SU-DHL-6 (cell line): ENCODE measurements at regions not wholly inside any gene's neighbourhood (a gene's known extent, or its start where the extent isn't known, plus 50 kb on each side); places are given as distances from the start of the nearest gene placed in this dataset.
"Not testable (repeated sequence)": the region's sequence is repeated elsewhere in the genome, so short reads cannot be mapped to it uniquely, and the experiment has no call there.

Source experiments
- H2AFZ ChIP-seq: fragments of 200-600 bp; sonication (generic); 2 replicates; pipeline ENCODE4 v1.6.1; 2014; ENCODE audit warnings: low read depth, mild to moderate bottlenecking, moderate library complexity, mixed read lengths, antibody characterized with exemption, low read length; ENCODE audit not compliant: severe bottlenecking
- H3F3A ChIP-seq: fragments of 200-600 bp; shearing (Covaris generic); 2 replicates; pipeline ENCODE4 v1.6.0; 2016; ENCODE audit warnings: antibody characterized with exemption, mild to moderate bottlenecking; ENCODE audit not compliant: insufficient read depth
- H3K27ac ChIP-seq: fragments of 200-600 bp; sonication (generic); 2 replicates; pipeline ENCODE4 v1.5.1; 2016; ENCODE audit warnings: low read depth, mild to moderate bottlenecking, low read length, moderate library complexity, mixed read lengths
- H3K27me3 ChIP-seq: fragments of 200-600 bp; sonication (generic), shearing (Covaris generic); 2 replicates; pipeline ENCODE4 v1.6.0; 2014; ENCODE audit warnings: mild to moderate bottlenecking, low read length
- H3K36me3 ChIP-seq: fragments of 200-600 bp; sonication (generic); 2 replicates; pipeline ENCODE4 v1.6.1; 2014; ENCODE audit warnings: mild to moderate bottlenecking, low read length, mixed read lengths
- H3K4me2 ChIP-seq: fragments of 300-600, 200-600 bp; shearing (Covaris generic), sonication (generic); 2 replicates; pipeline ENCODE4 v1.6.0; 2014; ENCODE audit warnings: low read length, low read depth, mild to moderate bottlenecking; ENCODE audit not compliant: poor library complexity, severe bottlenecking
- H3K4me3 ChIP-seq: fragments of 200-600 bp; sonication (generic); 2 replicates; pipeline ENCODE4 v1.5.1; 2014; ENCODE audit warnings: antibody characterized with exemption, low read length, mild to moderate bottlenecking, mixed read lengths; ENCODE audit not compliant: insufficient read depth, poor library complexity, severe bottlenecking
- H3K79me2 ChIP-seq: fragments of 200-600 bp; sonication (generic); 2 replicates; pipeline ENCODE4 v1.6.1; 2014; ENCODE audit warnings: mild to moderate bottlenecking, low read length, moderate library complexity; ENCODE audit not compliant: insufficient read depth
- H3K9ac ChIP-seq: fragments of 200-600 bp; sonication (generic); 2 replicates; pipeline ENCODE4 v1.7.0; 2014; ENCODE audit warnings: mild to moderate bottlenecking, low read length
- H3K9me2 ChIP-seq: fragments of 200-600 bp; sonication (generic); replicated peaks from 2 replicates; pipeline ENCODE4 v1.6.1; 2014; ENCODE audit warnings: low read length; ENCODE audit not compliant: insufficient read depth
- H3K9me3 ChIP-seq: fragments of 200-600 bp; sonication (generic); 2 replicates; pipeline ENCODE4 v1.6.1; 2014; ENCODE audit warnings: low read length, mixed read lengths; ENCODE audit not compliant: insufficient read depth
- H4K20me1 ChIP-seq: fragments of 200-600 bp; sonication (generic); 2 replicates; pipeline ENCODE4 v1.6.1; 2014; ENCODE audit warnings: low read depth, mild to moderate bottlenecking, antibody characterized with exemption, low read length, moderate library complexity, mixed read lengths
- EZH2phosphoT487 ChIP-seq: fragments of 200-600 bp; sonication (generic), shearing (Covaris generic); conservative IDR thresholded peaks from 2 replicates; pipeline ENCODE4 v1.6.1; 2018; ENCODE audit warnings: mild to moderate bottlenecking, antibody characterized with exemption, low read length, moderate library complexity, mixed read lengths
- TF ChIP-seq, protein P1 (sequence below): fragments of 200-600 bp; sonication (generic); IDR thresholded peaks from one replicate; pipeline ENCODE4 v1.5.1; 2017; ENCODE audit warnings: antibody characterized with exemption, mild to moderate bottlenecking, low read length, moderate library complexity; ENCODE audit not compliant: insufficient read depth, poor library complexity, severe bottlenecking

DNA sequence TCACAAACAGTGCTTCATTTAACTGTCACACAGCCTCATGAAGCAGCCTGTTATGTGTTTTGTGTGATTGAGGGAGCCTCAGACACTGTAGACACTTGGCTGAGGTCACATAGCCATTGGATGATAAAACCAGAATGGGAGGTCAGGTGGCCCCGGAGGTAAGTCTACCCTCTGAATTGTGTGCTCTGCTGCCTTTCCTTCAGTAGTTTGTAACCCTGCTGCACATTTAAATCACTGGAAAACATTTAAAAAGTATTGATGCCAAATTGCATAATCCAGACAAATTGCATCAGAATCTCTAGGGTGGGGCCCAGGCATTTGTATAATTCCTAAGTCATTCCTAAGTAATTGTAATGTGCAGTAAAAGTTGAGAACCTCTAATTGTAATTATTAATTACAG lies 85.2 kb upstream of the ECI2 start:
- Histone ChIP-seq H3K4me3 (no peak overlapping the region), H3K9me2 (no peaks in the 10 kb centered on the region; the same call in 1 of the 2 replicates), H3K27ac (no peak overlapping the region), H3K27me3 (peaks cover 4% of the 10 kb centered on the region; the same call in 1 of the 2 replicates), H3K79me2 (no peaks in the 10 kb centered on the region), H3K36me3 (no peaks in the 10 kb centered on the region), H3K4me2 (no peak overlapping the region), H3K9ac (no peak overlapping the region), H4K20me1 (no peaks in the 10 kb centered on the region), H3F3A (no peaks in the 10 kb centered on the region), H3K9me3 (0 out of 2 replicates have a peak, but pooled peaks cover 6% of the 10 kb centered on the region), H2AFZ (no peak overlapping the region)
- TF ChIP-seq, protein P1, sequence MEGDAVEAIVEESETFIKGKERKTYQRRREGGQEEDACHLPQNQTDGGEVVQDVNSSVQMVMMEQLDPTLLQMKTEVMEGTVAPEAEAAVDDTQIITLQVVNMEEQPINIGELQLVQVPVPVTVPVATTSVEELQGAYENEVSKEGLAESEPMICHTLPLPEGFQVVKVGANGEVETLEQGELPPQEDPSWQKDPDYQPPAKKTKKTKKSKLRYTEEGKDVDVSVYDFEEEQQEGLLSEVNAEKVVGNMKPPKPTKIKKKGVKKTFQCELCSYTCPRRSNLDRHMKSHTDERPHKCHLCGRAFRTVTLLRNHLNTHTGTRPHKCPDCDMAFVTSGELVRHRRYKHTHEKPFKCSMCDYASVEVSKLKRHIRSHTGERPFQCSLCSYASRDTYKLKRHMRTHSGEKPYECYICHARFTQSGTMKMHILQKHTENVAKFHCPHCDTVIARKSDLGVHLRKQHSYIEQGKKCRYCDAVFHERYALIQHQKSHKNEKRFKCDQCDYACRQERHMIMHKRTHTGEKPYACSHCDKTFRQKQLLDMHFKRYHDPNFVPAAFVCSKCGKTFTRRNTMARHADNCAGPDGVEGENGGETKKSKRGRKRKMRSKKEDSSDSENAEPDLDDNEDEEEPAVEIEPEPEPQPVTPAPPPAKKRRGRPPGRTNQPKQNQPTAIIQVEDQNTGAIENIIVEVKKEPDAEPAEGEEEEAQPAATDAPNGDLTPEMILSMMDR = no peak
- TF ChIP-seq EZH2phosphoT487 = no peak

DNA sequence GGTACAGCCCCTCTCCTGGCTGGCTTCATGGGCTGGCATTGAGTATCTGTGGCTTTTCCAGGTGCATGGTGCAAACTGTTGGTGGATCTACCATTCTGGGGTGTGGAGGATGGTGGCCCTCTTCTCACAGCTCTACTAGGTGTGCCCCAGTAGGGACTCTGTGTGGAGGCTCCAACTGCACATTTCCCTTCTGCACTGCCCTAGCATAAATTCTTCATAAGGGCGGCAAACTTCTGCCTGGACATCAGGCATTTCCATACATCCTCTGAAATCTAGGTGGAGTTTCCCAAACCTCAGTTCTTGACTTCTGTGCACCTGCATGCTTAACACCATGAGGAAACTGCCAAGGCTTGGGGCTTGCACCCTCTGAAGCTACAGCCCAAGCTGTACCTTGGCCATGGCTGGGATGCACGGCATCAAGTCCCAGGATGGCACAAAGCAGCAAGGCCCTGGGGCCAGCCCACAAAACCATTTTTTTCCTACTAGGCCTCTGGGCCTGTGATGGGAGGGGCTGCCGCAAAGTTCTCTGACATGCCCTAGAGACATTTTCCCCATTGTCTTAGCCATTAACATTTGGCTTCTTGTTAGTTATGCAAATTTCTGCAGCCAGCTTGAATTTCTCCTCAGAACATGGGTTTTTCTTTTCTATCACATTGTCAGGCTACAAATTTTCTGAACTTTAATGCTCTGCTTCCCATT lies 83.4 kb upstream of the ECI2 start:
- H3K9me2 ChIP-seq, H3K4me2 ChIP-seq, H4K20me1 ChIP-seq, H3F3A ChIP-seq, H3K4me3 ChIP-seq, H3K9ac ChIP-seq, H3K27ac ChIP-seq, H3K27me3 ChIP-seq, H2AFZ ChIP-seq, H3K79me2 ChIP-seq, H3K36me3 ChIP-seq: not testable (repeated sequence)
- H3K9me3 ChIP-seq = peaks cover 15% of the 10 kb centered on the region; the same call in 1 of the 2 replicates

DNA sequence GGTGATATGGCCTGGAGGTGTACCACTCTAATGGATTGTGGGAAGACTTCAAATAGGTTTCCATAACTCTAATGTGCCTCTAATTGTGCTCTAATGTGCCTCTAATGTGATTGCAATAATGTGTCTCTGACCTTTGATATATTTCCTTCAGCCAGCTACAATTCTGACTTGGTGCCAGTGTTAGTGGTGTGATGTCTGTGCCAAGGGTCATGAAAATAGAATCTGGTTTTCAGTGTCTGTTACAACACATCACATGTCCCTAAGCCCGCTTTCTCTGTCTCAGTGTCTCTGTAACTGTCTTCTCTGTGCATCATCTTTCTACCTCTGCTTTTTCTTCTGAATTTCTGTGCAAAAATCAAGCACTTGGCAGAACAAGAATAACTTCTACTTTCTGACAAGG lies 77.2 kb upstream of the ECI2 start:
- H3K9ac ChIP-seq = no peak overlapping the region
- H3K27me3 ChIP-seq = peaks cover 4% of the 10 kb centered on the region; the same call in 1 of the 2 replicates
- TF ChIP-seq, protein P1 = no peak
- no peak for TF ChIP-seq EZH2phosphoT487
- H3K9me3 ChIP-seq = peaks cover 24% of the 10 kb centered on the region; the same call in 1 of the 2 replicates
- no peak overlapping the region for H3K4me2 ChIP-seq
- no peaks in the 10 kb centered on the region for H3F3A ChIP-seq
- H3K27ac ChIP-seq = no peak overlapping the region
- H3K79me2 ChIP-seq = no peaks in the 10 kb centered on the region
- no peaks in the 10 kb centered on the region for H4K20me1 ChIP-seq
- no peak overlapping the region for H2AFZ ChIP-seq
- H3K4me3 ChIP-seq = no peak overlapping the region
- no peaks in the 10 kb centered on the region for H3K36me3 ChIP-seq
- no peaks in the 10 kb centered on the region for H3K9me2 ChIP-seq

DNA sequence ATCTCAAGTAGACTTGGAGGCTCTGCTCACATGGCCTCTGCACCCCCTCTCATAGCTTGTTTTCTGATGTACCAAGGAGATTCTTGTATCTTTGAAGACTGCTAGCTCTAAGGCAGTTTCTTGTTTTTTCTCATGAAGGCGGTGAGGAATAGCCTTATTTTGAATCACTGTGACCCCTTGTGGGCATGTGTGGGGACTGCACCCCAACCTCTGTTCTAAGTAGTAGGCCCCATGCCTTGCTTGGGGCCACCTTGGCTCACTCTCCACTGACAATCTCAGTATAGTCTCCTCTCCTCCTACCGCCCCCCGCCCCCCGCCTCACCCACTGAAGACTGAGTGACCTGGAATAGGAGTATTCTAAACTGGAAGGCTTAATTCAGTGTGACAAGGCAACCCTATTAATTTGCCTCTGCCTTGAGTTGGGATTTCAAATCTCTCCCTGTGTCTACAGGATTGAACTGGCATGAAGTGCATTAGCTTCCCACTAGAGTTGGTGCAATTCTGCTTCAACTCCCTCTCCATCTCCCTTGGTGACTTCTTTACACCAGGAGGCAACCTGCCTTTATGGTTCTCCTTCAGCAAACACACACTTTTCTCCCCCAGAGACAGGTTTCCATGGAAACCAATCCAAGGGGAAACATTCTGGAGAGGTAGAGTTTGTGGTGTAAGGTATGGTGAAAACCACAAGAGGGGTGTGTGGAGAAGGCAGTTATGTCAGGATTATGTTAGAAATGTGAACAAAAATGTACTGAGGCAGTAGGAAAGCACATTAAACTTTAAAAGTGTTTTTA lies 75.4 kb upstream of the ECI2 start:
- Histone ChIP-seq H3K9me2 (no peaks in the 10 kb centered on the region), H3K4me3 (no peak overlapping the region), H3F3A (no peaks in the 10 kb centered on the region), H3K9ac (no peak overlapping the region), H3K4me2 (no peak overlapping the region), H3K27me3 (no peaks in the 10 kb centered on the region), H3K9me3 (peaks cover 18% of the 10 kb centered on the region; the same call in 1 of the 2 replicates), H4K20me1 (no peaks in the 10 kb centered on the region), H2AFZ (no peak overlapping the region), H3K27ac (no peak overlapping the region), H3K79me2 (no peaks in the 10 kb centered on the region), H3K36me3 (no peaks in the 10 kb centered on the region)
- TF ChIP-seq, protein P1 = peak; percentile 82
- no peak for TF ChIP-seq EZH2phosphoT487
